ENCODE measurements at regions not wholly inside any gene's neighbourhood (a gene's known extent, or its start where the extent isn't known, plus 50 kb on each side); places are given as distances from the start of the nearest gene placed in this dataset.
A peak's percentile ranks its signal among the peaks of the same experiment; 100 is the strongest.

DNA sequence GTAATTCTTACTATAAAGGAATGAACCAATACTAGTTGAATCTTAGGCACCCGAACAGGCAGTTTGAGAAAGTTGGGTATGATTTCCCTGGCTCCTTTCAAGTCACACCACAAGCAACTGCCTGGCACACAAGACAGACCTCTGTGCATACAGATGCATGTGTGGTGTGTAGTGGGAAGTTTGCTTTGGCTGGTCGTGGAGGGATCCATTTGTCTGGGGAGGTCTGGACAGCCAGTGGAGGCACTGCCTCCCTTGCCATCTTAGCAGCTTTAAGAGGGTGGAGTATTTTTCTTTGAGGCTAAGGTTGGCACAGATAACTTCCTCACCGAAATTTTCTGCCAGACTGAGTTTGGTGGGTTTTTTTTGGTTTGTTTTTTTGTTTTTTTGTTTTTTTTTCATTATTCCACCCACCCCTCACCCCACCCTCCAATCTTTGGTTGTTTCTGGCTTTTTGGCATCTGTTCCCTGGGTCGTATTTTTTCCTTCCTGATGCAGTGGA, 97.1 kb downstream of the TMEM212 start:
- TF ChIP-seq, protein P1, sequence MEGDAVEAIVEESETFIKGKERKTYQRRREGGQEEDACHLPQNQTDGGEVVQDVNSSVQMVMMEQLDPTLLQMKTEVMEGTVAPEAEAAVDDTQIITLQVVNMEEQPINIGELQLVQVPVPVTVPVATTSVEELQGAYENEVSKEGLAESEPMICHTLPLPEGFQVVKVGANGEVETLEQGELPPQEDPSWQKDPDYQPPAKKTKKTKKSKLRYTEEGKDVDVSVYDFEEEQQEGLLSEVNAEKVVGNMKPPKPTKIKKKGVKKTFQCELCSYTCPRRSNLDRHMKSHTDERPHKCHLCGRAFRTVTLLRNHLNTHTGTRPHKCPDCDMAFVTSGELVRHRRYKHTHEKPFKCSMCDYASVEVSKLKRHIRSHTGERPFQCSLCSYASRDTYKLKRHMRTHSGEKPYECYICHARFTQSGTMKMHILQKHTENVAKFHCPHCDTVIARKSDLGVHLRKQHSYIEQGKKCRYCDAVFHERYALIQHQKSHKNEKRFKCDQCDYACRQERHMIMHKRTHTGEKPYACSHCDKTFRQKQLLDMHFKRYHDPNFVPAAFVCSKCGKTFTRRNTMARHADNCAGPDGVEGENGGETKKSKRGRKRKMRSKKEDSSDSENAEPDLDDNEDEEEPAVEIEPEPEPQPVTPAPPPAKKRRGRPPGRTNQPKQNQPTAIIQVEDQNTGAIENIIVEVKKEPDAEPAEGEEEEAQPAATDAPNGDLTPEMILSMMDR (IDR thresholded peaks at IDR 0.05; ENCODE audit: poor library complexity, severe bottlenecking), result no peak
- DNase-seq (ENCODE audit: low spot score), result no peak

DNA sequence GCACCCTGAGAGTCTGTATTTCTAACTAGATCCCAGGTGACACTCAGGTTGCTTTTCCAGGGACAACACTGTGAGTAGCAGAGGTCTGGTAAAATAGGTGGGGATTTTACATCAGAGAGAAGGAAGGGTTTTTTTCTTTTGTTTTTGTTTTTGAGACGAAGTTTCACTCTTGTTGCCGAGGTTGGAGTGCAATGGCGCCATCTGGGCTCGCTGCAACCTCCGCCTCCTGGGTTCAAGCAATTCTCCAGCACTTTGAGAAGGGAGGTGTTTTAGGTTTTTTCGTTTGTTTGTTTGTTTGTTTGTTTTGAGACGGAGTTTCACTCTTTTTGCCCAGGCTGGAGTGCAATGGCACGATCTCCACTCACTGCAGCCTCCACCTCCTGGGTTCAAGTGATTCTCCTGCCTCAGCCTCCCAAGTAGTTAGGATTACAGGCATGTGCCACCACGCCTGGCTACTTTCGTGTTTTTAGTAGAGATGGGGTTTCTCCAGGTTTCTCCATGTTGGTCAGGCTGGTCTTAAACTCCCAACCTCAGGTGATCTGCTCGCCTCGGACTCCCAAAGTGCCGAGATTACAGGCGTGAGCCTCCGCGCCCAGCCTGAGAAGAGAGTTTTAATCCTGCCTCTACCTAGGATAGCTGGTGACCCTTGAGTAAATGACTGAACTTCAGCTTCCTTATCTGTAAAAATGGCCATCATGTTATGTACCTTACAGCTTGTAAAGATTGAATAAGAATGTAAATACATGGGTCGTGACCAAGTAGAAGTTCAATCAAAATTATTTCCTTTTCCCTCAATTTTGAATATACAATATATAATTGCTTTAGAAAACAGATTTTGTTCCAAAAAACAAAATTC, 95.9 kb upstream of the FNDC3B start:
- DNase-seq (ENCODE audit: low spot score), result no peak
- no peaks in the 10 kb centered on the region for H3K9me3 ChIP-seq (ENCODE audit: severe bottlenecking)
- TF ChIP-seq, protein P1 (IDR thresholded peaks at IDR 0.05; ENCODE audit: poor library complexity, severe bottlenecking), result no peak
- no peak overlapping the region for H3K27ac ChIP-seq (ENCODE audit: poor library complexity, severe bottlenecking)
- H3K4me3 ChIP-seq (ENCODE audit: severe bottlenecking), result no peak overlapping the region
- H3K4me1 ChIP-seq (ENCODE audit: insufficient read depth, poor library complexity, severe bottlenecking), result no peaks in the 10 kb centered on the region
- H3K36me3 ChIP-seq (ENCODE audit: low read depth), result no peaks in the 10 kb centered on the region
- no peak for ATAC-seq (ENCODE audit: low read depth)
- no peaks in the 10 kb centered on the region for H3K27me3 ChIP-seq (ENCODE audit: insufficient read depth, poor library complexity, severe bottlenecking)

More for the DNA sequence above, 97.1 kb downstream of the TMEM212 start:
- H3K36me3 ChIP-seq (ENCODE audit: low read depth), result no peaks in the 10 kb centered on the region
- H3K27ac ChIP-seq (ENCODE audit: poor library complexity, severe bottlenecking), result no peak overlapping the region
- no peak for ATAC-seq (ENCODE audit: low read depth)
- no peaks in the 10 kb centered on the region for H3K27me3 ChIP-seq (ENCODE audit: insufficient read depth, poor library complexity, severe bottlenecking)
- no peaks in the 10 kb centered on the region for H3K4me1 ChIP-seq (ENCODE audit: insufficient read depth, poor library complexity, severe bottlenecking)
- no peak overlapping the region for H3K4me3 ChIP-seq (ENCODE audit: severe bottlenecking)
- H3K9me3 ChIP-seq (ENCODE audit: severe bottlenecking), result no peaks in the 10 kb centered on the region

DNA sequence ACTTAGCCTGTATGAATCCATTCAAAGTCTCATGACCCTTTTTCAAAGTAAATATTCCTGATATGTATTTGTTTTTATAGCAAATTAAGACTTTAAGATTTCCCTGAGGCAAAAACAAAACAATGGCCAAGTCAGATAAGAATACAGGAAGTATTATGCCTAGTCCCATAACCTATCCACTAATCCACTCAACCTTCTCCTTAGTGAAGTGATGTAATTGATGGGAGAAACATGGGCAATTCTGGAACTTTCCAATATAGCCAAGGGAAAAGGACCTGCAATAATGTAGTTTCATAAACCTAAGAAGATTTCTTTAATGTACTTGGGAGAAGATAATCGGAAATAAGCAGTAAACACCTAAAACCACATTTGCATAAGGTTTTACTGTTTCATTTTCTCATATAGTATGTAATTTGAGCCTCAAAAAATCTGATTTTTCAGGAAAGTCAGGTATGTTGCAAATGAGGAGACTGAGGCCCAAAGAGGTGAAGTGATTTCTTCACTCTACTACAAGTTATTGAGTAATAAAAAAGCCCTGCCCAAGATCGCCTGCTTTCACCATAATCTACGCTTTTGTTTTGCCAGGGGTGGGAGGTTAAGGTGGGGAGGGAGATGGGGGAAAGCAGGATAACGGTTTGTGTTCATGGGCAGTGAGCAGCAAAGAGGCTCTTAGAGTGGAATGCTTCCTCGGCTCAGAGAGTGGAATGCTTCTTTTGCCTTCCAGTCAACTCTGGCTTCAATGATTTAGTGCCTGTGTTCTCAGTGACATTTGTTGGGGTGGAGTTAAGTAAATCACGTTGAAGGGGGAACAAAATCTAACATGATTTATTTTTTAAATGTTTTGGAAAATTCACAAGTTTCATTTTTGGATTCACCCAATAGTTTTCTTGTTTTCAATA, 95.0 kb upstream of the FNDC3B start:
- Histone ChIP-seq H3K27me3 (ENCODE audit: insufficient read depth, poor library complexity, severe bottlenecking) (no peaks in the 10 kb centered on the region), H3K4me3 (ENCODE audit: severe bottlenecking) (no peak overlapping the region), H3K36me3 (ENCODE audit: low read depth) (no peaks in the 10 kb centered on the region), H3K27ac (ENCODE audit: poor library complexity, severe bottlenecking) (no peak overlapping the region), H3K4me1 (ENCODE audit: insufficient read depth, poor library complexity, severe bottlenecking) (no peaks in the 10 kb centered on the region), H3K9me3 (ENCODE audit: severe bottlenecking) (no peaks in the 10 kb centered on the region)
- TF ChIP-seq, protein P1 (IDR thresholded peaks at IDR 0.05; ENCODE audit: poor library complexity, severe bottlenecking), result no peak
- DNase-seq (ENCODE audit: low spot score) (no peak), ATAC-seq (ENCODE audit: low read depth) (no peak)

DNA sequence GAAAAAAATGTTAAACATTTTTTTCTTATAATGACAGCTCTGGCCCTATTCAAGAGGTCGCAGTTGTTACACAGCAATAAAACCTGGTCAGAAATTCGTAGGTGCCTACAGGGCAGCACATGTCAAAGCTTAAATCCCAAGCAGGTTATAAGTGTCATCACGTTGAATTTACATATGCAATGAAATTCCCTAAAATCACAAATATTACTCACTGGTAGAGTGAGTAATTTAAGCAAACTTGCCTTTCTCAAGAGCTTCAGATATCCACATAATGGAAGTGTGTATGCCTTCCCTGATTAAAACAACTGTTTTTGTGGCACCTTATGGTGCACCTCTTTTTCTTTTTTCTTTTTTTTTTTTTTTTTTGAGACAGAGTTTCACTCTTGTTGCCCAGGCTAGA, 90.7 kb upstream of the FNDC3B start:
- Histone ChIP-seq H3K4me1 (ENCODE audit: insufficient read depth, poor library complexity, severe bottlenecking) (peaks cover 26% of the 10 kb centered on the region), H3K27ac (ENCODE audit: poor library complexity, severe bottlenecking) (no peak overlapping the region), H3K36me3 (ENCODE audit: low read depth) (no peaks in the 10 kb centered on the region), H3K9me3 (ENCODE audit: severe bottlenecking) (no peaks in the 10 kb centered on the region), H3K4me3 (ENCODE audit: severe bottlenecking) (no peak overlapping the region), H3K27me3 (ENCODE audit: insufficient read depth, poor library complexity, severe bottlenecking) (no peaks in the 10 kb centered on the region)
- no peak for DNase-seq (ENCODE audit: low spot score)
- TF ChIP-seq, protein P1 (IDR thresholded peaks at IDR 0.05; ENCODE audit: poor library complexity, severe bottlenecking), result no peak
- peak; percentile 59; the same call in 2 of the 3 replicates for ATAC-seq (ENCODE audit: low read depth)

All from RWPE2 (cell line).